HepG2 (cell line): ENCODE measurements at regions not wholly inside any gene's neighbourhood (a gene's known extent, or its start where the extent isn't known, plus 50 kb on each side); places are given as distances from the start of the nearest gene placed in this dataset.
"Not testable (repeated sequence)": the region's sequence is repeated elsewhere in the genome, so short reads cannot be mapped to it uniquely, and the experiment has no call there.

ENCODE experiments used
- ATF7 ChIP-seq, 2 experiments: fragments of 450-650 bp in 1 of 2; sonication (generic) in 1 of 2; formaldehyde crosslinking in 1 of 2; IDR thresholded peaks; 2 replicates each; pipeline versions ENCODE4 v1.4.0 to v1.6.1; 2016 to 2020; ENCODE audit warnings: antibody characterized with exemption in 1 of 2, mild to moderate bottlenecking in 1 of 2, missing genetic modification reagents in 1 of 2
- FOSL1 ChIP-seq: sonication (generic); formaldehyde crosslinking; IDR thresholded peaks from 2 replicates; pipeline ENCODE4 v1.9.0; 2021; ENCODE audit warnings: missing genetic modification reagents, borderline replicate concordance
- FOXJ3 ChIP-seq: sonication (generic); formaldehyde crosslinking; IDR thresholded peaks from 2 replicates; pipeline ENCODE4 v1.4.0; 2020; ENCODE audit warnings: missing genetic modification reagents, mild to moderate bottlenecking, borderline replicate concordance
- HBP1 ChIP-seq: IDR thresholded peaks from 2 replicates; pipeline ENCODE4 v1.6.1; 2016; ENCODE audit warnings: low read depth, control low read depth
- HDAC2 ChIP-seq: sonication (generic); formaldehyde crosslinking; IDR thresholded peaks from 2 replicates; pipeline ENCODE4 v1.4.0; 2020; ENCODE audit warnings: missing genetic modification reagents
- PBX3 ChIP-seq: sonication (generic); formaldehyde crosslinking; IDR thresholded peaks from 2 replicates; pipeline ENCODE4 v1.8.1; 2023; ENCODE audit warnings: missing genetic modification reagents, inconsistent platforms, borderline replicate concordance
- RARA ChIP-seq: IDR thresholded peaks from 2 replicates; pipeline ENCODE4 v1.6.1; 2016; ENCODE audit warnings: missing genetic modification reagents, missing compliant biosample characterization
- SP1 ChIP-seq, 2 experiments: fragments of 450-650 bp in 1 of 2; sonication (generic) in 1 of 2; formaldehyde crosslinking in 1 of 2; IDR thresholded peaks; 2 replicates each; pipeline versions ENCODE4 v1.4.0 to v1.6.1; 2016 to 2020; ENCODE audit warnings: missing genetic modification reagents in 1 of 2
- TEAD3 ChIP-seq: optimal IDR thresholded peaks from 2 replicates; pipeline ENCODE3; 2016; ENCODE audit warnings: borderline replicate concordance
- TRIM24 ChIP-seq: sonication (generic); formaldehyde crosslinking; IDR thresholded peaks from 2 replicates; pipeline ENCODE4 v1.8.0; 2022; ENCODE audit warnings: mild to moderate bottlenecking, missing genetic modification reagents
- USF2 ChIP-seq, 2 experiments: sonication (generic) in 1 of 2; formaldehyde crosslinking in 1 of 2; IDR thresholded peaks; 2 replicates each; pipeline versions ENCODE4 v1.5.1 to v1.6.1; 2011 to 2020; ENCODE audit warnings: borderline replicate concordance in 1 of 2, low read depth in 1 of 2, low read length in 1 of 2, mild to moderate bottlenecking in 1 of 2, missing genetic modification reagents in 1 of 2, moderate library complexity in 1 of 2
- ZFX ChIP-seq: sonication (generic); formaldehyde crosslinking; IDR thresholded peaks from 2 replicates; pipeline ENCODE4 v1.4.0; 2020; ENCODE audit warnings: mild to moderate bottlenecking, low read depth, missing genetic modification reagents, moderate library complexity
- ZNF230 ChIP-seq: sonication (generic); formaldehyde crosslinking; IDR thresholded peaks from 2 replicates; pipeline ENCODE4 v1.4.0; 2020; ENCODE audit warnings: mild to moderate bottlenecking, missing genetic modification reagents

DNA sequence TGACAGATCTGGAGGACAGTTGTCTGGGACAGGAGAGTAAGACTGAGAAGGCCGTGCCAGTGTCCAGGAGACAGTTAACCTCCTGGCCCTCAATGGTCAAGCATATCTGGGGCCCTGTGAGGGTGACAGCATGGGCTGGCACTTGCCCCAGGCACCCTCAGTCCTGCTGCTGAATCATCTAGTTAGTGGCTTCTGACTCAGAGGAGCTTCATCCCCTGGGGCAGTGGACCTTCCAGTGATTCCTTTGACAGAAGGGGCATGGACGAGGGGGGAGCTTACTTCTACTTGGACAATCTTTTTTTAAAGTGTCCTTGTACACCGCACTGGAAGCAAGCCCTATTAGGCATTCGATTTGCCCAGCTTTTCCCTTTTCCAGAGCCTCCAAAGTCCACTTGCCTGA, 352.7 kb upstream of the TMPRSS15 start:
- TF ChIP-seq SP1 (IDR thresholded peaks at IDR 0.05); SP1 (CRISPR knock-in tag; IDR thresholded peaks at IDR 0.05); HDAC2 (CRISPR knock-in tag); FOSL1; FOXJ3 (CRISPR knock-in tag); ZFX; ZNF230; USF2 (IDR thresholded peaks at IDR 0.05; ENCODE audit: low read depth, low read length); USF2 (CRISPR knock-in tag; IDR thresholded peaks at IDR 0.05; ENCODE audit: borderline replicate concordance); PBX3 (CRISPR knock-in tag); HBP1; RARA (CRISPR knock-in tag); ATF7 (IDR thresholded peaks at IDR 0.05); ATF7 (CRISPR knock-in tag; IDR thresholded peaks at IDR 0.05); TEAD3 (CRISPR knock-in tag); TRIM24: not testable (repeated sequence)
